Hepatocyte (in vitro differentiated cells): ENCODE measurements at regions not wholly inside any gene's neighbourhood (a gene's known extent, or its start where the extent isn't known, plus 50 kb on each side); places are given as distances from the start of the nearest gene placed in this dataset.

Experiments used
- DNase-seq: peaks from one replicate; pipeline ENCODE4 v3.0.0-alpha.2; 2016; ENCODE audit warnings: low spot score
- H2AFZ ChIP-seq: fragments of 200-600 bp; sonication (generic); 2 replicates; pipeline ENCODE4 v1.6.0; 2016; ENCODE audit warnings: antibody characterized with exemption, mild to moderate bottlenecking
- H3K27ac ChIP-seq: fragments of 200-600 bp; sonication (generic); 2 replicates; pipeline ENCODE4 v1.5.1; 2016; ENCODE audit warnings: mild to moderate bottlenecking
- H3K27me3 ChIP-seq: fragments of 200-600 bp; sonication (generic); 2 replicates; pipeline ENCODE4 v1.6.1; 2016
- H3K36me3 ChIP-seq: fragments of 200-600 bp; sonication (generic); replicated peaks from 2 replicates; pipeline ENCODE4 v1.5.1; 2016; ENCODE audit warnings: low read depth; ENCODE audit not compliant: insufficient read depth
- H3K4me1 ChIP-seq: fragments of 200-600 bp; sonication (generic); 2 replicates; pipeline ENCODE4 v1.5.1; 2016; ENCODE audit warnings: mild to moderate bottlenecking, moderate library complexity; ENCODE audit not compliant: insufficient read depth
- H3K4me2 ChIP-seq: fragments of 200-600 bp; sonication (generic); 2 replicates; pipeline ENCODE4 v1.6.0; 2016
- H3K4me3 ChIP-seq: fragments of 200-600 bp; sonication (generic); 2 replicates; pipeline ENCODE4 v1.5.1; 2016; ENCODE audit warnings: mild to moderate bottlenecking
- H3K79me2 ChIP-seq: fragments of 200-600 bp; sonication (generic); 2 replicates; pipeline ENCODE4 v1.6.0; 2017; ENCODE audit warnings: mild to moderate bottlenecking
- H3K9me2 ChIP-seq: fragments of 200-600 bp; sonication (generic); replicated peaks from 2 replicates; pipeline ENCODE4 v1.6.0; 2017; ENCODE audit warnings: mild to moderate bottlenecking; ENCODE audit not compliant: insufficient read depth
- H3K9me3 ChIP-seq: fragments of 200-600 bp; sonication (generic); 2 replicates; pipeline ENCODE4 v1.5.1; 2016; ENCODE audit warnings: low read depth, mild to moderate bottlenecking
- H4K20me1 ChIP-seq: fragments of 200-600 bp; sonication (generic); 2 replicates; pipeline ENCODE4 v1.6.0; 2016; ENCODE audit warnings: mild to moderate bottlenecking; ENCODE audit not compliant: insufficient read depth, poor library complexity, severe bottlenecking
- EZH2 ChIP-seq: fragments of 200-600 bp; sonication (generic); IDR thresholded peaks from 2 replicates; pipeline ENCODE4 v1.6.1; 2016; ENCODE audit warnings: antibody characterized with exemption, mild to moderate bottlenecking, borderline replicate concordance
- EZH2phosphoT487 ChIP-seq: fragments of 200-600 bp; sonication (generic); IDR thresholded peaks from one replicate; pipeline ENCODE4 v1.6.1; 2018; ENCODE audit warnings: antibody characterized with exemption, mild to moderate bottlenecking, low read depth, moderate library complexity; ENCODE audit not compliant: unreplicated experiment, severe bottlenecking
- WGBS: methylation state at CpG from one replicate; pipeline ENCODE4 v1.1.6; 2016; ENCODE audit warnings: low lambda C conversion rate; ENCODE audit errors: missing lambda C conversion rate; 5-methylcytosine and 5-hydroxymethylcytosine counted together
- TF ChIP-seq, protein P1 (sequence below): fragments of 200-600 bp; sonication (generic); IDR thresholded peaks from 2 replicates; pipeline ENCODE4 v1.5.1; 2016; ENCODE audit warnings: antibody characterized with exemption, mild to moderate bottlenecking; ENCODE audit not compliant: poor library complexity

DNA sequence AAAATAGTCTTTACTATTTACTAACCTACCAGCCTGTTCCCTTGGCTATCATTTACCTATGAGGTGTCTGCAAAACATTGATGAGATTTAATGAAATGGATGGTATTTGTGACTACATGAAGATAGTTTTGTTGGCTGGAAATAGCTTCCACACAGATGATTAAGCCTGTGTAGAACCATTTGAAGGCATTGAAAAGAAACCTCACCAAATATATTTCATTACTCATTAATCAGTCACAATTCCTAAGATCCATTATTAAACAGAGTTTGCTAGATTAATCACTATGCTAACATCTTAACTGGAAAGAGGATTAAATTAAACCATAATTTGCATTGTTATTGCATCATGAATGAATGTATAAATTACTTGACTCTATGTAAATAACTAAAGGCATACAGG lies 560.3 kb downstream of the BMP2 start:
- no peak for TF ChIP-seq EZH2
- TF ChIP-seq, protein P1, sequence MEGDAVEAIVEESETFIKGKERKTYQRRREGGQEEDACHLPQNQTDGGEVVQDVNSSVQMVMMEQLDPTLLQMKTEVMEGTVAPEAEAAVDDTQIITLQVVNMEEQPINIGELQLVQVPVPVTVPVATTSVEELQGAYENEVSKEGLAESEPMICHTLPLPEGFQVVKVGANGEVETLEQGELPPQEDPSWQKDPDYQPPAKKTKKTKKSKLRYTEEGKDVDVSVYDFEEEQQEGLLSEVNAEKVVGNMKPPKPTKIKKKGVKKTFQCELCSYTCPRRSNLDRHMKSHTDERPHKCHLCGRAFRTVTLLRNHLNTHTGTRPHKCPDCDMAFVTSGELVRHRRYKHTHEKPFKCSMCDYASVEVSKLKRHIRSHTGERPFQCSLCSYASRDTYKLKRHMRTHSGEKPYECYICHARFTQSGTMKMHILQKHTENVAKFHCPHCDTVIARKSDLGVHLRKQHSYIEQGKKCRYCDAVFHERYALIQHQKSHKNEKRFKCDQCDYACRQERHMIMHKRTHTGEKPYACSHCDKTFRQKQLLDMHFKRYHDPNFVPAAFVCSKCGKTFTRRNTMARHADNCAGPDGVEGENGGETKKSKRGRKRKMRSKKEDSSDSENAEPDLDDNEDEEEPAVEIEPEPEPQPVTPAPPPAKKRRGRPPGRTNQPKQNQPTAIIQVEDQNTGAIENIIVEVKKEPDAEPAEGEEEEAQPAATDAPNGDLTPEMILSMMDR = no peak
- no peak for TF ChIP-seq EZH2phosphoT487

DNA sequence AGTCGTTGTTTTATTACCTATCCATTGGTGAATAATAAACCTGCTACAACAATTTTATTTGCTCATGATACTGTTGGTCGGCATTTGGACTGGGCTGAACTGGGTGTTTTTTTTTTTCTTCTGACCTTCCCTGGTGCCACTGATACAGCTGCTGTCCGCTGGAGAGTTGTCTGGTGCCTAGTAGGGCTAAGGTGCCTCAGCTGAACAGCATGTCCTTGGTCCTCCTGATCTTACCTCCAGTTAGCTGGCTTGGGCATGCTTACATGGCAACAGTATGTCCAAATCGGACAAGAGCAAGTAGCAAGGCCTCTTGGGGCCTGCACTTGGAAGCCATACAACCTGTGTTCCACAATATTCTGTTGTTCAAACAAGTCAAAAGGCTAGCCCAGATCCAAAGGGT lies 563.4 kb downstream of the BMP2 start:
- Histone ChIP-seq H3K4me1 (no peaks in the 10 kb centered on the region), H3K4me3 (no peak overlapping the region), H4K20me1 (no peaks in the 10 kb centered on the region), H3K4me2 (no peak overlapping the region), H3K36me3 (no peaks in the 10 kb centered on the region), H3K9me3 (no peaks in the 10 kb centered on the region), H2AFZ (no peak overlapping the region), H3K27ac (no peak overlapping the region), H3K27me3 (no peaks in the 10 kb centered on the region), H3K79me2 (no peaks in the 10 kb centered on the region), H3K9me2 (no peaks in the 10 kb centered on the region)
- DNase-seq = no peak
- WGBS = 82% methylated on average over 4 of the region's 4 CpGs
- TF ChIP-seq EZH2 = no peak
- TF ChIP-seq, protein P1 = no peak
- TF ChIP-seq EZH2phosphoT487 = no peak

More for the DNA sequence above, 560.3 kb downstream of the BMP2 start:
- H3K79me2 ChIP-seq = no peaks in the 10 kb centered on the region
- H3K4me3 ChIP-seq = no peak overlapping the region
- no peaks in the 10 kb centered on the region for H3K27me3 ChIP-seq
- H3K9me2 ChIP-seq = no peaks in the 10 kb centered on the region
- H3K27ac ChIP-seq = no peak overlapping the region
- no peaks in the 10 kb centered on the region for H3K36me3 ChIP-seq
- DNase-seq = no peak
- no peak overlapping the region for H2AFZ ChIP-seq
- H3K4me1 ChIP-seq = no peaks in the 10 kb centered on the region
- H4K20me1 ChIP-seq = no peaks in the 10 kb centered on the region
- no peak overlapping the region for H3K4me2 ChIP-seq
- no peaks in the 10 kb centered on the region for H3K9me3 ChIP-seq

DNA sequence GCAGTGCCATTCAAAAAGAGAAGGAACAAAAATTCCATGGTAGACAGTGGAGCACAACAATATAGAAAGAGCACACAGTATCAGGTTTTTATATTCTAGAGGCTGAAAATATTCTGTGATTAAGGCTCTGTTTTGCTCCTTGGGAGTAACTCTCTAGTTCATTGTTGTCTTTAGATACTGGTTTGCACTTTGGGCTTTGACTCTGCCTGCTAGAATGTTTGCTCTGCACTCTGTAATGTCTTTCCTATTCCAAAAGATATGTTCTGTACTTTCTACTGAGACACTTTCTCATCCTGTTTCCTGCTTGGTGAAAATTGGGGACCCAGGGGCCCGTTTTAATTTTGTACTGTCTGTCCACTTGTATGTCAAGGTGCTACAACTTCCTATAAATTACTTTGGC lies 564.7 kb downstream of the BMP2 start:
- no peaks in the 10 kb centered on the region for H4K20me1 ChIP-seq
- H3K27me3 ChIP-seq = no peaks in the 10 kb centered on the region
- no peaks in the 10 kb centered on the region for H3K9me2 ChIP-seq
- H3K4me3 ChIP-seq = no peak overlapping the region
- TF ChIP-seq EZH2phosphoT487 (no peak), EZH2 (no peak)
- TF ChIP-seq, protein P1 = no peak
- no peak for DNase-seq
- no peaks in the 10 kb centered on the region for H3K36me3 ChIP-seq
- H3K27ac ChIP-seq = no peak overlapping the region
- H2AFZ ChIP-seq = no peak overlapping the region
- H3K9me3 ChIP-seq = no peaks in the 10 kb centered on the region
- H3K4me1 ChIP-seq = no peaks in the 10 kb centered on the region
- no peak overlapping the region for H3K4me2 ChIP-seq
- 80% methylated on average over 1 of the region's 1 CpG for WGBS
- H3K79me2 ChIP-seq = no peaks in the 10 kb centered on the region

DNA sequence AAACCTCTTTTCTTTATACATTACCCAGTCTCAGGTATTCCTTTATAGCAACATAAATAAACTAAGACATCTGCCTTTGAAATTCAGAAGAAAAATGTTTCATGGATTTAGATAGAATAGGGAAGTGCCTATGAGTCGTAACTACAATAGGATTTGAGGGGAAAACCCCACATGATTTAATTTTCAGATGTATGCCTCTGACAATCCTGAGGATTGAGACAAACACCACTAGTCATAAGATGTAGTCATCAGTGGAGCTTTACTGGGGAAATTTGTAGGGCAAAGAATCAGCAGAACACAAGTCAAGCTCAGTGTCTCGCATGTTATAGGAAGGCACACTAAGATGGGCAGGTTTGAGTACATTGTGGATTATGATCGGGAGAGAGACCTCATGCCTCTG lies 566.4 kb downstream of the BMP2 start:
- Histone ChIP-seq H2AFZ (no peak overlapping the region), H3K4me1 (no peaks in the 10 kb centered on the region), H3K9me3 (no peaks in the 10 kb centered on the region), H3K36me3 (no peaks in the 10 kb centered on the region), H3K27me3 (no peaks in the 10 kb centered on the region), H3K79me2 (no peaks in the 10 kb centered on the region), H3K4me3 (no peak overlapping the region), H4K20me1 (no peaks in the 10 kb centered on the region), H3K27ac (no peak overlapping the region), H3K9me2 (no peaks in the 10 kb centered on the region), H3K4me2 (no peak overlapping the region)
- TF ChIP-seq EZH2 (no peak), EZH2phosphoT487 (no peak)
- TF ChIP-seq, protein P1 = no peak
- DNase-seq = no peak
- 89% methylated on average over 3 of the region's 3 CpGs for WGBS
